Dermis blood vessel endothelial cell (primary cell): ENCODE measurements at regions not wholly inside any gene's neighbourhood (a gene's known extent, or its start where the extent isn't known, plus 50 kb on each side); places are given as distances from the start of the nearest gene placed in this dataset.

ENCODE experiments used
- DNase-seq: peaks from one replicate; pipeline ENCODE4 v3.0.0; 2010

- DNase-seq = no peak
These were observed 504.8 kb upstream of the KLHL29 start for GRCh38 chr2:22880161-22880560.

GRCh38 chr2:22882011-22882410 is 503.0 kb upstream of the KLHL29 start:
- no peak for DNase-seq

DNA sequence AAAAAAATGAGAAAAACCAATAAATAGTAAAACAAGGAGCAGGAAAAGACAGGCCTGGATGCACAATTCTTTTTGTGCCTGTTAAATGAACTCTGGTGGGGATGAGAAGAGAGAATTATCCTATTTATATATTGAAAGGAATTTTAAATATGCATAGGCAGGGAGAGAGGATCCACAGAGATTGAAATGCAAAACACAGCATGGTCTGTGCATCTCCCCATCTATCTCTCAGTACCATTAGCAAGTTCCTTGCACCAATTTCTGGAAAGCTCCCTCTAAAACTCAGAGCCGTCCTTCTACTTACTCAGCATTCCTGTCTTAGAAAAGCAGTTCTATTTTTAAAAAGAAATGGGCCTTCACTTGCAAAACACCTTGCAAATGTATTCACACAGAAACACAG is 502.3 kb upstream of the KLHL29 start:
- DNase-seq = no peak

DNA sequence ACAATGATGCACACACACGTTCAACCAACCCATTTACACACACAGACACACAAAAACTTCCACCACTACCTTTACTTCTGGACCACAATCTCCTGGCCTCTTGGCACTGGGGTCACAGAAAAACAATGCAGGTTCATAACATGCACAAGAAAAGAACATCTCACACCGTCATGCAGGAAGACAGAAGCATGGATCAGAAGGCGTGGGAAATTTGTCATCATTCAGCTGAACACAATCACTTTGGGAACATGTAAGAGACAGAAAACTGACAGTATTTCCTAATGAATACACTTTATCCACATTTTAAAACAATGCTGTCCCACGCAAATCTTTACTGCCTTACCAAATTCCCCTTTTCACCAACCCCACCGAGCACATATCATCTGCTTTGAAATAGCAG is 501.9 kb upstream of the KLHL29 start:
- no peak for DNase-seq

GRCh38 chr2:22885245-22885644 is 499.7 kb upstream of the KLHL29 start:
- DNase-seq = no peak

- DNase-seq = no peak
These were observed 497.6 kb upstream of the KLHL29 start for GRCh38 chr2:22887426-22887825.

GRCh38 chr2:22887845-22888244 is 497.1 kb upstream of the KLHL29 start:
- DNase-seq = no peak

DNA sequence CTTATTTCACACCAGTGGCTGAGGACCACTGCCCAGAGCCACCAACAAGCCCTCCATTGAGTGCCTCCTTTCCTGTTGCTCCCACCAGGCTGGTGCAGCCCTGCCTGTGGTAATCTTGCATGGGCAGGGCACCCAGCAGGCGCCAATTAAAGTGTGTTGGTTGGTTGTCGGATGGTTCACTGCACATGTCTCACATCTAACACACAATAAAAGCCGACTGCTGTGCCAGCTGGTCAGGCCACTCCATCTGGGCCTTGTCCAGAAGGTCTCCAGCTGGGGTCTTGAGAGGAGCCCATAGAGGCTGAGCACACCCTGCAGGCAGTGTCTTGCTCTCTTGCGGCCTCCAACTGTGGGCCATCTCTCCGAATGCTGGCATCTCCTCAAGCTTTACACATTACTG is 494.8 kb upstream of the KLHL29 start:
- DNase-seq = no peak

- DNase-seq = no peak
These were observed 491.0 kb upstream of the KLHL29 start for GRCh38 chr2:22893761-22894517.

- DNase-seq = no peak
These were observed 490.2 kb upstream of the KLHL29 start for GRCh38 chr2:22894761-22895160.

GRCh38 chr2:22897428-22897827 is 487.6 kb upstream of the KLHL29 start:
- DNase-seq = no peak

DNA sequence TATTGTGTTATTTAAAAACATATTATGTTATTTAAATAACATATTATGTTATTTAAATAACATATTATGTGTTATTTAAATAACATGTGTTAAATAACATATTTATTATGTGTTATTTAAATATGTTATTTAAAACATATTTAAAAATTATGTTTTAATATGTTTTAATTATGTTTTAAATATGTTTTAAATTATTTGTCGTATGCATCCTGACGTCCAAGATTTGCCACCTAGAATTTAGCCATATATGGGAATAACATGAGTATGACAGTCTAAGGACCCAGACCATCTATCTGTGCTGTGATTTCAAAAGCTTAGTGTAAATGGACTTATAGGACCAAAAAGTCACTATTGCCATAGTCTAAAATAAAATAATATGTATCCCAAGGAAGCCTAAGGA is 484.3 kb upstream of the KLHL29 start:
- DNase-seq = no peak

- no peak for DNase-seq
These were observed 483.4 kb upstream of the KLHL29 start for GRCh38 chr2:22901471-22902179.

DNA sequence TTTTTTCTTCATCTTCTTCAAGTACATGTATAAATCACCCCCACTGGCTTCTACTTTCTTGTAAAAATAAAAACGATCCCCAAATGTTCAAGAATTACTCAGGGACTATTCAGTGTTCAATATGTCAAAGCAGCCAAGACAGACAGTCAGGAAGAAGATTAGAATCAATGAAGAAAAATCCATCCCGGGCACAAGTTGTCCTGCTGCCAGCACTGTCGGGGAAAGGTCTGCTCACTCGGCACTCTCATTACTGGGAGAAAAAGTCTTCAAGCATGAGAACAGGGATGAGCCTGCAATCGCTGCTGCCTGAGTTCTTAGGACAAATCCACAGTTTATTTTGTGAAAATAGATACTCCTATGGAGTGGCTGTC is 482.8 kb upstream of the KLHL29 start:
- no peak for DNase-seq

DNA sequence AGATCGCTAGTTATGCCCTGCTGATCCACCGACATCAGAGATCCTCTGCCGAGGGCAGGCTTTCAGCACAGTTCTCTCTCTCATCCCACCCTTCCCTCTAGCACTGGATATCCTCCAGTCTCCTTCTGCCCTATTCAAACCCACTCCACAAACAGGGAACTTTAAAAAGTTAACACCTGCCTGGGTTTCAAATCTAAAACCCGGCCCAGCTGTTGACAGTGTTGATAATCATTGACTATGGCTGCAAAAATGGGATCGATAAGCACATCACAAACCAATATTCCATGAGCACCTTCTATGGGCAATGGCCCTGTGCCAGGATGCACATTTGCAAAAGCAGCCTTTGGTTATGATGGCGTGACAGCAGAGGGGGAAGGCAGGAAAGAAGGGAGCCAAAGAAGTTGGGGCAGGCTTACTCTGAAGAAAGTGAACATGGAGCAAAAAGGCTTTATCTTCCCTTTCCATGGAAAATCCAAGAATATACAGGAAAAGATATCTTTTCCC is 482.3 kb upstream of the KLHL29 start:
- DNase-seq = no peak

- no peak for DNase-seq
These were observed 481.4 kb upstream of the KLHL29 start for GRCh38 chr2:22903616-22904015.

GRCh38 chr2:22904126-22904684 is 480.8 kb upstream of the KLHL29 start:
- no peak for DNase-seq

DNA sequence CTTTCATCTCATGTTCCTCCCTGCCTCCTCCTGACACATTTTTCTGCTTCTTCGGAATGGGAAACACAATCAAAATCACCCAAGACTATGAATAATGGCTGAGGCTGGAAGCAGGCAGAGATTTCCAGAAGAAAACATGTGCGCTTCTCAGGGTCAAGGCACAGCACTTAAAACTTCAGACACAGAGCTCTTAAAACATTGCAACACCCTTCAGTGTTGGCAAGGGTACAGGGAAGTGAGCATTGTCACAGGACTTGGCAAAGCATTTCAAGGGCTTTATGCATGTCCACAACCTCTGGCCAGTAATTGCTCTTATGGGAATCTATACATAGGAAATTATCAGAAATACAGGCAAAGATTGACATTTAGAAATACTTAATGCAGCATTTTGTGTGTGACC is 477.6 kb upstream of the KLHL29 start:
- no peak for DNase-seq

GRCh38 chr2:22912398-22912797 is 472.6 kb upstream of the KLHL29 start:
- no peak for DNase-seq

DNA sequence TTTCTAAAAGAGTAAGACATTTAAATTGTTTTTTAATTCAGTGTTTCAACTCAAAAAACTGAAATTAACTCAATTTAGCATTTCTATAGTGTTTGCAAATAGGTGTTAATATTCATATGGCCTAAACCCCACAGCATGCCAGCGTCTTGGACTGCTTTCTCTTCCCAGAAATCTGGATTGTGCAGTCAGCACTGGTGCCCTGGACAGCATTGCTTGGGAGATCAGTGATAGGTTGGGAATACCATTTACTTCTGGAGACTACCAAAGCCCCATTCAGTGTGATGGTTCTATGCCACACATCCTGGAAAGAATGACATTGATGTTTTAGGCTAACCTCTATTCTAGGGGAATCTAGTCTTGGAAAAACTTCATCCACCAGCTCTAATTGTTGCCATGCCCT is 455.0 kb upstream of the KLHL29 start:
- DNase-seq = no peak

- DNase-seq = no peak
These were observed 454.2 kb upstream of the KLHL29 start for GRCh38 chr2:22930781-22931180.

GRCh38 chr2:22932288-22932687 is 452.7 kb upstream of the KLHL29 start:
- DNase-seq = no peak

DNA sequence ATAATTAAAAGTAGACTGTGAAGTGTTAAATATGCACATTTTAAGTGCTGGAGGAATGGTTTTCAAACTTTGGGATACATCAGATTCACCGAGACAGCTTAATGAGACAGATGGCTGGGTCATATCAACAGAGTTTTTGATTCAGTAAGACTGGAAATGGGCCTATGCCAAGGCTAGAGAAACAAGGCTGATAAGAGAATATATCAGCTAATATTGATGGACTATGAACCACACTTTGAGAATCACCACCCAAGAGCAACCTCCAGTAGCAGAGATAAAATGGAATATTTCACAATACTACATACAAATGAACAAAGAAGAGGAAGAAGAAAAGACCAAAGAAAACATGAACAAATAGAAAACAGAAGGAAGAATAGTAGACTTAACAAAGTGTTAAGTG is 450.2 kb upstream of the KLHL29 start:
- no peak for DNase-seq

DNA sequence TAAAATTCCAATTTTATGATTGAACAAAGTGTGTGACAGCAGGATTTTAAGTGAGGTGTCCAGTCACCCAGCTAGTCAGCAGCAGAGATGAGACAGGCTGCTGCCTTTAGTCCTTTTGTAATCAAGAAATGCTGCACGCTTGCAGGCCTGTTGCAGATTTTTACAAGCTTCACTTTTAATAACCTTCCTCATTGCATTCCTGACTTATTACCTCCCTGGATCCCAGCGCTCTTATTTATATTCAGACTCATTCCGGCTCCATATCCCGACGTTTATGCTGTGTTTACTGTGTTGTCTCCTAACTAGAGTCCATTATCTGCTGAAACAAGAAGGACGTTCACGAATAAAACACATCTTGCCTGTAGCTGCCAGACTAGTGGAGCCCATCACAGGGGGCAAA is 442.5 kb upstream of the KLHL29 start:
- no peak for DNase-seq
